Parathyroid adenoma (tissue), 2 donors: ENCODE measurements at regions not wholly inside any gene's neighbourhood (a gene's known extent, or its start where the extent isn't known, plus 50 kb on each side); places are given as distances from the start of the nearest gene placed in this dataset.

Source experiments
- H2AFZ ChIP-seq: fragments of 300-600 bp; sonication (generic); one replicate; pipeline ENCODE4 v1.7.0; 2017; ENCODE audit warnings: antibody characterized with exemption, mild to moderate bottlenecking
- H3K27ac ChIP-seq: fragments of 300-600 bp; sonication (generic); one replicate; pipeline ENCODE4 v1.7.0; 2017
- H3K27me3 ChIP-seq: fragments of 300-600 bp; sonication (generic); one replicate; pipeline ENCODE4 v1.7.0; 2017; ENCODE audit warnings: low read length; ENCODE audit not compliant: control insufficient read depth, insufficient read depth
- H3K36me3 ChIP-seq: fragments of 300-600 bp; sonication (generic); one replicate; pipeline ENCODE4 v1.7.0; 2017; ENCODE audit warnings: low read length; ENCODE audit not compliant: control insufficient read depth, insufficient read depth
- H3K4me1 ChIP-seq: fragments of 300-600 bp; sonication (generic); one replicate; pipeline ENCODE4 v1.7.0; 2017; ENCODE audit warnings: control low read depth
- H3K4me2 ChIP-seq: fragments of 300-600 bp; sonication (generic); one replicate; pipeline ENCODE4 v1.7.0; 2017; ENCODE audit warnings: low read length
- H3K4me3 ChIP-seq: fragments of 300-600 bp; sonication (generic); one replicate; pipeline ENCODE4 v1.7.0; 2017; ENCODE audit warnings: low read depth, low read length
- H3K79me2 ChIP-seq: fragments of 300-600 bp; sonication (generic); one replicate; pipeline ENCODE4 v1.7.0; 2017; ENCODE audit warnings: control low read depth
- H3K9ac ChIP-seq: fragments of 300-600 bp; sonication (generic); one replicate; pipeline ENCODE4 v1.7.0; 2017; ENCODE audit warnings: mild to moderate bottlenecking
- H3K9me3 ChIP-seq: fragments of 300-600 bp; sonication (generic); one replicate; pipeline ENCODE4 v1.7.0; 2017; ENCODE audit warnings: low read length; ENCODE audit not compliant: control insufficient read depth
- CTCF ChIP-seq: fragments of 300-600 bp; sonication (generic); IDR thresholded peaks from one replicate; pipeline ENCODE4 v1.7.0; 2017; ENCODE audit warnings: antibody characterized with exemption, mild to moderate bottlenecking
- donor health status: primary hyperparathyroidism.

- H3K27ac ChIP-seq: no peak overlapping the region
- no peak for TF ChIP-seq CTCF
- H3K36me3 ChIP-seq: no peaks in the 10 kb centered on the region
- H3K9me3 ChIP-seq: no peaks in the 10 kb centered on the region
- no peaks in the 10 kb centered on the region for H3K79me2 ChIP-seq
- no peak overlapping the region for H3K4me3 ChIP-seq
- no peaks in the 10 kb centered on the region for H3K27me3 ChIP-seq
- H3K4me2 ChIP-seq: no peak overlapping the region
- no peak overlapping the region for H3K9ac ChIP-seq
- no peak overlapping the region for H2AFZ ChIP-seq
- no peaks in the 10 kb centered on the region for H3K4me1 ChIP-seq
These were observed 647.4 kb downstream of the MED13L start for GRCh38 chr12:115630136-115630535.

GRCh38 chr12:115626210-115626609 lies 651.3 kb downstream of the MED13L start:
- Histone ChIP-seq H3K9me3 (no peaks in the 10 kb centered on the region), H3K9ac (no peak overlapping the region), H3K4me3 (no peak overlapping the region), H3K4me1 (no peaks in the 10 kb centered on the region), H3K27me3 (no peaks in the 10 kb centered on the region), H2AFZ (no peak overlapping the region), H3K36me3 (no peaks in the 10 kb centered on the region), H3K27ac (no peak overlapping the region), H3K4me2 (no peak overlapping the region), H3K79me2 (no peaks in the 10 kb centered on the region)
- no peak for TF ChIP-seq CTCF

- H3K4me2 ChIP-seq: no peak overlapping the region
- H3K9ac ChIP-seq: no peak overlapping the region
- no peak for TF ChIP-seq CTCF
- no peaks in the 10 kb centered on the region for H3K4me1 ChIP-seq
- no peak overlapping the region for H3K4me3 ChIP-seq
- H3K79me2 ChIP-seq: no peaks in the 10 kb centered on the region
- H3K36me3 ChIP-seq: no peaks in the 10 kb centered on the region
- no peak overlapping the region for H3K27ac ChIP-seq
- H2AFZ ChIP-seq: no peak overlapping the region
- H3K9me3 ChIP-seq: no peaks in the 10 kb centered on the region
- no peaks in the 10 kb centered on the region for H3K27me3 ChIP-seq
These were observed 653.6 kb downstream of the MED13L start for GRCh38 chr12:115623764-115624334.

GRCh38 chr12:115623275-115623674 lies 654.2 kb downstream of the MED13L start:
- Histone ChIP-seq H3K27ac (no peak overlapping the region), H3K27me3 (no peaks in the 10 kb centered on the region), H3K4me2 (no peak overlapping the region), H3K4me1 (no peaks in the 10 kb centered on the region), H2AFZ (no peak overlapping the region), H3K9ac (no peak overlapping the region), H3K9me3 (no peaks in the 10 kb centered on the region), H3K4me3 (no peak overlapping the region), H3K79me2 (no peaks in the 10 kb centered on the region), H3K36me3 (no peaks in the 10 kb centered on the region)
- no peak for TF ChIP-seq CTCF

GRCh38 chr12:115620816-115621215 lies 656.7 kb downstream of the MED13L start:
- no peak overlapping the region for H2AFZ ChIP-seq
- TF ChIP-seq CTCF: no peak

More at GRCh38 chr12:115620816-115621215, 656.7 kb downstream of the MED13L start:
- Histone ChIP-seq H3K27ac (no peak overlapping the region), H3K4me1 (no peaks in the 10 kb centered on the region), H3K4me3 (no peak overlapping the region), H3K79me2 (no peaks in the 10 kb centered on the region), H3K9ac (no peak overlapping the region), H3K36me3 (no peaks in the 10 kb centered on the region), H3K4me2 (no peak overlapping the region), H3K9me3 (no peaks in the 10 kb centered on the region), H3K27me3 (no peaks in the 10 kb centered on the region)
